Smooth muscle cell (in vitro differentiated cells): ENCODE measurements at regions not wholly inside any gene's neighbourhood (a gene's known extent, or its start where the extent isn't known, plus 50 kb on each side); places are given as distances from the start of the nearest gene placed in this dataset.

ENCODE experiments used
- DNase-seq: peaks from one replicate; lab custom pipeline; 2025; ENCODE audit not compliant: unreplicated experiment; lab: John Stamatoyannopoulos, UW
- H2AFZ ChIP-seq: fragments of 200-600 bp; sonication (generic); 2 replicates; pipeline ENCODE4 v1.6.0; 2016; ENCODE audit warnings: antibody characterized with exemption, low read depth, mild to moderate bottlenecking
- H3F3A ChIP-seq: fragments of 200-600 bp; sonication (generic); 2 replicates; pipeline ENCODE4 v1.6.0; 2017; ENCODE audit warnings: antibody characterized with exemption, low read depth
- H3K27ac ChIP-seq: fragments of 200-600 bp; sonication (generic); 2 replicates; pipeline ENCODE4 v1.5.1; 2016; ENCODE audit warnings: low read depth, mild to moderate bottlenecking
- H3K27me3 ChIP-seq: fragments of 200-600 bp; sonication (generic); 2 replicates; pipeline ENCODE4 v1.6.1; 2016; ENCODE audit warnings: low read depth, mild to moderate bottlenecking
- H3K36me3 ChIP-seq: fragments of 200-600 bp; sonication (generic); 2 replicates; pipeline ENCODE4 v1.5.1; 2016; ENCODE audit warnings: low read depth
- H3K4me1 ChIP-seq: fragments of 200-600 bp; sonication (generic); 2 replicates; pipeline ENCODE4 v1.5.1; 2016; ENCODE audit warnings: low read depth
- H3K4me2 ChIP-seq: fragments of 200-600 bp; sonication (generic); 2 replicates; pipeline ENCODE4 v1.6.0; 2016; ENCODE audit warnings: mild to moderate bottlenecking
- H3K4me3 ChIP-seq: fragments of 200-600 bp; sonication (generic); 2 replicates; pipeline ENCODE4 v1.5.1; 2016; ENCODE audit warnings: mild to moderate bottlenecking
- H3K79me2 ChIP-seq: fragments of 200-600 bp; sonication (generic); 2 replicates; pipeline ENCODE4 v1.6.0; 2016; ENCODE audit warnings: low read depth, mild to moderate bottlenecking
- H3K9ac ChIP-seq: fragments of 200-600 bp; sonication (generic); 2 replicates; pipeline ENCODE4 v1.6.0; 2016; ENCODE audit warnings: low read depth
- H3K9me3 ChIP-seq: fragments of 200-600 bp; sonication (generic); replicated peaks from 2 replicates; pipeline ENCODE4 v1.5.1; 2016; ENCODE audit warnings: low read depth
- H4K20me1 ChIP-seq: fragments of 200-600 bp; sonication (generic); 2 replicates; pipeline ENCODE4 v1.6.0; 2016; ENCODE audit warnings: low read depth
- WGBS: methylation state at CpG from one replicate; pipeline ENCODE4 v1.1.7; 2016; ENCODE audit warnings: low lambda C conversion rate; 5-methylcytosine and 5-hydroxymethylcytosine counted together
- TF ChIP-seq, protein P1 (sequence below): fragments of 200-600 bp; sonication (generic); IDR thresholded peaks from 2 replicates; pipeline ENCODE4 v1.5.1; 2017; ENCODE audit warnings: borderline replicate concordance, mild to moderate bottlenecking, antibody characterized with exemption; ENCODE audit not compliant: insufficient read depth, poor library complexity, severe bottlenecking

DNA sequence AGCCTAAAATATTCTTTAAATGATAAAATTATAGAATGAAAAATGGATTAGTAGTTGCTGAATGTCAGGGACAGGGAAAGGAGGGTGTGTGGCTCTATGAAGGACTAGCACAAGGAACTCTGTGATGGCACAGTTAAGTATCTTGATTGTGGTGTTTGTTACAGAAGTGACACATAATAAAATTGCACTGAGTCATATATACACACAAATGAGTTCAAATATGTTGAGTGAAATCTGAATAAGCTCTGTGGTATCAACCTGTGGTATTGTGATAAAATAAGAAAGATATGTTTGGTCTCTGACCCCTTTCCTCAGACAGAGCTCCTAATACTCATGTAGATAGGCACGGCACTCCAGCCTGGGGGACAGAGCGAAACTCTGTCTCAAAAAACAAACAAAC, 181.5 kb upstream of the TRIM24 start:
- Histone ChIP-seq H3K4me2 (no peak overlapping the region), H3F3A (peaks cover 7% of the 10 kb centered on the region), H3K4me1 (no peaks in the 10 kb centered on the region), H3K4me3 (no peak overlapping the region), H3K79me2 (no peaks in the 10 kb centered on the region), H3K27me3 (no peaks in the 10 kb centered on the region), H3K36me3 (no peaks in the 10 kb centered on the region), H3K9ac (no peak overlapping the region), H4K20me1 (no peaks in the 10 kb centered on the region), H3K9me3 (no peaks in the 10 kb centered on the region), H3K27ac (no peak overlapping the region), H2AFZ (no peak overlapping the region)
- TF ChIP-seq, protein P1, sequence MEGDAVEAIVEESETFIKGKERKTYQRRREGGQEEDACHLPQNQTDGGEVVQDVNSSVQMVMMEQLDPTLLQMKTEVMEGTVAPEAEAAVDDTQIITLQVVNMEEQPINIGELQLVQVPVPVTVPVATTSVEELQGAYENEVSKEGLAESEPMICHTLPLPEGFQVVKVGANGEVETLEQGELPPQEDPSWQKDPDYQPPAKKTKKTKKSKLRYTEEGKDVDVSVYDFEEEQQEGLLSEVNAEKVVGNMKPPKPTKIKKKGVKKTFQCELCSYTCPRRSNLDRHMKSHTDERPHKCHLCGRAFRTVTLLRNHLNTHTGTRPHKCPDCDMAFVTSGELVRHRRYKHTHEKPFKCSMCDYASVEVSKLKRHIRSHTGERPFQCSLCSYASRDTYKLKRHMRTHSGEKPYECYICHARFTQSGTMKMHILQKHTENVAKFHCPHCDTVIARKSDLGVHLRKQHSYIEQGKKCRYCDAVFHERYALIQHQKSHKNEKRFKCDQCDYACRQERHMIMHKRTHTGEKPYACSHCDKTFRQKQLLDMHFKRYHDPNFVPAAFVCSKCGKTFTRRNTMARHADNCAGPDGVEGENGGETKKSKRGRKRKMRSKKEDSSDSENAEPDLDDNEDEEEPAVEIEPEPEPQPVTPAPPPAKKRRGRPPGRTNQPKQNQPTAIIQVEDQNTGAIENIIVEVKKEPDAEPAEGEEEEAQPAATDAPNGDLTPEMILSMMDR, result no peak
- WGBS, result 65% methylated on average over 2 of the region's 2 CpGs
- no peak for DNase-seq

DNA sequence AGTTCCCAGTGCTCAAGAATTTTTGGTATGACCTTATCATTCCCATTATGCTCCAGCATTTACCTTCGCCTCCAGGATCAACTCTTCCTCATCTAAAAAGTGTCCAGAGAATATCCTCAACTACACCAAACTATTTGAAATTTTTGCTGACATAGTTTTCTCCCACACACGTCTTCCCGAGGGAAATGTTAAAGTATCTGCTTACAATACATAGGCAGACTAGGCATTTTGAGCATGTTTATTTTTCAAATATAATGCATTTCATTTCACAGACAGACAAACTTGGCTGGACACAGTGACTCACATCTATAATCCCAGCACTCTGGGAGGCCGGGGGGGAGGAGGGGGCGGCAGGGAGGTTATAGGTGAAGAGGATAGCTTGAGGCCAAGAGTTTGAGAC, 177.1 kb upstream of the TRIM24 start:
- TF ChIP-seq, protein P1, result no peak
- peaks cover 7% of the 10 kb centered on the region for H3F3A ChIP-seq

DNA sequence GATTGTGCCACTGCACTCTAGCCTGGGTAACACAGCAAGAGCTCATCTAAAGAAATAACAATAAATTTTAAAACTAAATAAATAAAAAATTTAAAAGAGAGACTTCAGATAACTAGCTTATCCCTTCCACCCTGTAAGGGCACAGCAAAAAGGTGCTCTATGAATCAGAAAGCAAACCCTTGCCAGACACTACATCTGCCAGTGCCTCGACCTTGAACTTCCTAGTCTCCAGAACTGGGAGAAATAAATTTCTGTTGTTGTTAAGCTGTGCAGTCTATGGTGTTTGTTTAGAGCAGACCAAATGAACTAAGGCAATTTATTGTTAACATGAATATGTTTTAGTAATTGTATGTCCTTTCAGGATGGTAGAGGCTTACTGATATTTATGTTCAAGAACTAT, 174.9 kb upstream of the TRIM24 start:
- Histone ChIP-seq H3K27ac (no peak overlapping the region), H3K4me3 (no peak overlapping the region)

More for the DNA sequence above, 177.1 kb upstream of the TRIM24 start:
- Histone ChIP-seq H3K36me3 (no peaks in the 10 kb centered on the region), H3K4me2 (peak overlapping the region; percentile 15), H2AFZ (peak overlapping the region; percentile 2), H3K79me2 (no peaks in the 10 kb centered on the region), H4K20me1 (no peaks in the 10 kb centered on the region), H3K27me3 (no peaks in the 10 kb centered on the region), H3K9me3 (no peaks in the 10 kb centered on the region), H3K9ac (no peak overlapping the region), H3K4me1 (no peaks in the 10 kb centered on the region), H3K27ac (peak overlapping the region; percentile 11), H3K4me3 (no peak overlapping the region)
- WGBS, result 33% methylated on average over 5 of the region's 5 CpGs
- no peak for DNase-seq

DNA sequence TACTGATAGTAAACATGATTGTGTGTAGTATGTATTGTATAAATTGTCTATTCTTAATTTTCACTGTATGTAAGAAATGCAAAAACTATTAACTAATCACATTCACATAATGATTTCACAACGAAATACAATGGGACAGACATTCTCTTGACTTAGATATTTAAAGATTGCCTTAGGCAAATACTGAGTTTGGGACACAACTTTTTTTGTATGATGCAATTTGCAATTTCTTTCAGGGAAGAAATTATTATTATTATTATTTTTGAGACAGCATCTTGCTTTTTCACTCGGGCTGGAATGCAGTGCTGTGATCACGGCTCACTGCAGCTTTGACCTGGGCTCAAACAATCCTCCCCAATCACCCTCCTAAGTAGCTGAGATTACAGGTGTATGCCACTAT, 173.2 kb upstream of the TRIM24 start:
- no peak overlapping the region for H2AFZ ChIP-seq
- no peak overlapping the region for H3K4me2 ChIP-seq
- no peak overlapping the region for H3K4me3 ChIP-seq
- no peak for DNase-seq
- H3K79me2 ChIP-seq, result no peaks in the 10 kb centered on the region
- no peak overlapping the region for H3K9ac ChIP-seq
- H3F3A ChIP-seq, result peaks cover 6% of the 10 kb centered on the region
- H4K20me1 ChIP-seq, result no peaks in the 10 kb centered on the region
- H3K9me3 ChIP-seq, result no peaks in the 10 kb centered on the region
- no peaks in the 10 kb centered on the region for H3K27me3 ChIP-seq
- WGBS, result 83% methylated on average over 3 of the region's 3 CpGs
- H3K36me3 ChIP-seq, result no peaks in the 10 kb centered on the region
- no peaks in the 10 kb centered on the region for H3K4me1 ChIP-seq
- TF ChIP-seq, protein P1, result no peak
- no peak overlapping the region for H3K27ac ChIP-seq

More for the DNA sequence above, 174.9 kb upstream of the TRIM24 start:
- Histone ChIP-seq H3K9me3 (no peaks in the 10 kb centered on the region), H3F3A (peaks cover 7% of the 10 kb centered on the region), H3K36me3 (no peaks in the 10 kb centered on the region), H4K20me1 (no peaks in the 10 kb centered on the region), H3K4me1 (no peaks in the 10 kb centered on the region), H3K9ac (no peak overlapping the region), H3K4me2 (no peak overlapping the region), H2AFZ (no peak overlapping the region), H3K27me3 (no peaks in the 10 kb centered on the region), H3K79me2 (no peaks in the 10 kb centered on the region)
- 97% methylated on average over 1 of the region's 1 CpG for WGBS
- TF ChIP-seq, protein P1, result no peak
- DNase-seq, result no peak
